Ectodermal cell (in vitro differentiated cells): ENCODE measurements at regions not wholly inside any gene's neighbourhood (a gene's known extent, or its start where the extent isn't known, plus 50 kb on each side); places are given as distances from the start of the nearest gene placed in this dataset.
"Not testable (repeated sequence)": the region's sequence is repeated elsewhere in the genome, so short reads cannot be mapped to it uniquely, and the experiment has no call there.

Source experiments
- H3K27ac ChIP-seq: 2 replicates; pipeline ENCODE4 v1.7.0; 2013; ENCODE audit warnings: mild to moderate bottlenecking, low read depth, low read length; ENCODE audit not compliant: insufficient read depth, poor library complexity, severe bottlenecking
- H3K27me3 ChIP-seq: 2 replicates; pipeline ENCODE4 v1.7.0; 2013; ENCODE audit warnings: mild to moderate bottlenecking, low read length; ENCODE audit not compliant: insufficient read depth, control insufficient read depth, poor library complexity, severe bottlenecking
- H3K36me3 ChIP-seq: one replicate; pipeline ENCODE4 v1.7.0; 2013; ENCODE audit warnings: low read length; ENCODE audit not compliant: control insufficient read depth, insufficient read depth
- H3K4me1 ChIP-seq: one replicate; pipeline ENCODE4 v1.7.0; 2013; ENCODE audit warnings: low read length; ENCODE audit not compliant: control insufficient read depth, insufficient read depth
- H3K4me3 ChIP-seq: 2 replicates; pipeline ENCODE4 v1.7.0; 2013; ENCODE audit warnings: low read depth, low read length, control low read depth; ENCODE audit not compliant: insufficient read depth
- H3K9me3 ChIP-seq: 2 replicates; pipeline ENCODE4 v1.7.0; 2013; ENCODE audit warnings: mild to moderate bottlenecking, low read length, moderate library complexity; ENCODE audit not compliant: control insufficient read depth
- WGBS, 2 experiments: methylation state at CpG; one replicate each; pipeline ENCODE4 v1.1.7; 2013; ENCODE audit warnings: missing lambda C conversion rate in 2 of 2; 5-methylcytosine and 5-hydroxymethylcytosine counted together

DNA sequence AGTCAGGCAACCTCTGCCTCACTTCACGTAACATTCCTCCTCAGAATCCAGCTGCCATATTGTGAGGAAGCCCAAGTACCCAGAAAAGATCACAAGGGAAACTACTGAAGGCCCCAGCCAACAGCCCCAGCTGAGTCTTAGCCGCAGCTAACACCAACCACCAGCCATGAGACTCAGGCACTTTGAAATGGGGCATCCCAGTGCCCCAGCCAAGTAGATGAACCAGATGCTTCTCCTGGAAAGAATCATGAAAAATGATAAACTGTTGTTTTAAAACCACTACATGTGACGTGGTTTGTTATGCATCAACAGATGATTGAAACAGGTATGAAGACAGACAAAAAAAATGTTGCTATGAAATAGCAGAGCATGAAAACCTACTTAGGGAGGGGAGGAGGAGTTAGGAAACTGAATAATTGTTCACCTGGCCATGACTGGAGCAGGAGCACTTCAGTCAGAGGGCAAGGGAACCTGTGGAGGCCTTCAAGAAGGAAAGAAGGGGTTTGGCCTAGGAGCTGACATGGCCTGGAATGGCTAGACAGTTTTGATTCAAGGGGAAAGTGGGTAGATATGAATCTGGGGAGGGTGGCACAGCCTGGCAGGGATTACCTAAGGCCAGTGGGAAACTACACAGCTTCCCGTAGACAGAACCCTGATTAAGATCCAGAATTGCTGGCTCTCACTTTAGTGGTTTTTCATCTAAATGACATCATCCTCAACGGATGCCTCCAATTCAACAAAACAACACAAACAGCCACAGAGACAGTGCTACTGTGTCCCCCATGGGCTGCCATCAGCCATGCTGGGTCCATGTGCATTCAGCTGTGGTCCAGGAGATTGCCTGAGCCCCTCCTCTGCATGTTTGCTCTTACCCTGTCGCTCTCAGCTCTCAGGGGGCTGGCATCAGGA, 211.6 kb downstream of the SYK start:
- Histone ChIP-seq H3K4me3 (no peak overlapping the region), H3K36me3 (no peaks in the 10 kb centered on the region), H3K27ac (no peak overlapping the region), H3K9me3 (no peaks in the 10 kb centered on the region), H3K4me1 (no peaks in the 10 kb centered on the region), H3K27me3 (no peaks in the 10 kb centered on the region)
- WGBS, 2 experiments: 92% methylated on average over 6 of the region's 6 CpGs

GRCh38 chr9:91017245-91017644, 215.6 kb downstream of the SYK start:
- Histone ChIP-seq H3K4me1 (no peaks in the 10 kb centered on the region), H3K9me3 (no peaks in the 10 kb centered on the region), H3K4me3 (no peak overlapping the region), H3K36me3 (no peaks in the 10 kb centered on the region), H3K27ac (no peak overlapping the region), H3K27me3 (no peaks in the 10 kb centered on the region)
- 90% methylated on average over 6 of the region's 6 CpGs for WGBS, 2 experiments

DNA sequence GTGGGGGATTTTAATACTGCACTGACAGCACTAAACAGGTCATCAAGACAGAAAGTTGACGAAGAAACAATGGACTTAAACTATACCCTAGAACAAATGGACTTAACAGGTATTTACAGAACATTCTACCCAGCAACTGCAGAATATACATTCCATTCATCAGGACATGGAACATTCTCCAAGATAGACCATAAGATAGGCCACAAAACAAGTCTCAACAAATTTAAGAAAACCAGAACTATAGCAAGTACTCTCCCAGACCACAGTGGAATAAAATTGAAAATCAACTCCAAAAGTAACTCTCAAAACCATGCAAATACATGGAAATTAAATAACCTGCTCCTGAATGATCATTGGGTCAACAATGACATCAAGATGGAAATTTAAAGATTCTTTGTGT, 218.3 kb downstream of the SYK start:
- H3K9me3 ChIP-seq, H3K36me3 ChIP-seq, H3K27ac ChIP-seq, H3K4me3 ChIP-seq, H3K4me1 ChIP-seq, H3K27me3 ChIP-seq: not testable (repeated sequence)
- WGBS, 2 experiments: 92 to 100% methylated on average over 1 of the region's 1 CpG

GRCh38 chr9:91021656-91022055, 220.0 kb downstream of the SYK start:
- H3K36me3 ChIP-seq, H3K9me3 ChIP-seq, H3K27me3 ChIP-seq: not testable (repeated sequence)

GRCh38 chr9:91023741-91024140, 222.1 kb downstream of the SYK start:
- whole genome bisulfite sequencing, 2 experiments: 75 to 76% methylated on average over 5 of the region's 5 CpGs
- Histone ChIP-seq H3K9me3 (no peaks in the 10 kb centered on the region), H3K27ac (no peak overlapping the region), H3K4me3 (no peak overlapping the region), H3K36me3 (no peaks in the 10 kb centered on the region), H3K27me3 (no peaks in the 10 kb centered on the region), H3K4me1 (no peaks in the 10 kb centered on the region)

More at GRCh38 chr9:91021656-91022055, 220.0 kb downstream of the SYK start:
- not testable (repeated sequence) for H3K4me1 ChIP-seq, H3K4me3 ChIP-seq, H3K27ac ChIP-seq

- Histone ChIP-seq H3K9me3 (no peaks in the 10 kb centered on the region), H3K36me3 (no peaks in the 10 kb centered on the region), H3K4me3 (no peak overlapping the region), H3K4me1 (no peaks in the 10 kb centered on the region), H3K27ac (no peak overlapping the region), H3K27me3 (no peaks in the 10 kb centered on the region)
- 94 to 95% methylated on average over 4 of the region's 4 CpGs for WGBS, 2 experiments
Measured at GRCh38 chr9:91024841-91025240, 223.2 kb downstream of the SYK start.

GRCh38 chr9:91025856-91026255, 224.2 kb downstream of the SYK start:
- H3K36me3 ChIP-seq: no peaks in the 10 kb centered on the region

GRCh38 chr9:91026266-91026665, 224.6 kb downstream of the SYK start:
- Histone ChIP-seq H3K4me3 (no peak overlapping the region), H3K9me3 (no peaks in the 10 kb centered on the region), H3K36me3 (no peaks in the 10 kb centered on the region), H3K27ac (no peak overlapping the region), H3K27me3 (no peaks in the 10 kb centered on the region), H3K4me1 (no peaks in the 10 kb centered on the region)
- WGBS, 2 experiments: 85 to 88% methylated on average over 8 of the region's 8 CpGs

More at GRCh38 chr9:91025856-91026255, 224.2 kb downstream of the SYK start:
- WGBS, 2 experiments: 94 to 96% methylated on average over 4 of the region's 4 CpGs
- Histone ChIP-seq H3K4me1 (no peaks in the 10 kb centered on the region), H3K27ac (no peak overlapping the region), H3K4me3 (no peak overlapping the region), H3K9me3 (no peaks in the 10 kb centered on the region), H3K27me3 (no peaks in the 10 kb centered on the region)

GRCh38 chr9:91027005-91027404, 225.4 kb downstream of the SYK start:
- no peaks in the 10 kb centered on the region for H3K9me3 ChIP-seq
- no peak overlapping the region for H3K27ac ChIP-seq
- H3K27me3 ChIP-seq: no peaks in the 10 kb centered on the region
- no peaks in the 10 kb centered on the region for H3K36me3 ChIP-seq
- no peak overlapping the region for H3K4me3 ChIP-seq
- WGBS, 2 experiments: 94 to 95% methylated on average over 3 of the region's 3 CpGs
- no peaks in the 10 kb centered on the region for H3K4me1 ChIP-seq

GRCh38 chr9:91028166-91028827, 226.7 kb downstream of the SYK start:
- WGBS, 2 experiments: 96% methylated on average over 8 of the region's 8 CpGs
- no peaks in the 10 kb centered on the region for H3K27me3 ChIP-seq
- no peak overlapping the region for H3K4me3 ChIP-seq
- H3K36me3 ChIP-seq: no peaks in the 10 kb centered on the region
- no peaks in the 10 kb centered on the region for H3K4me1 ChIP-seq
- no peak overlapping the region for H3K27ac ChIP-seq
- H3K9me3 ChIP-seq: no peaks in the 10 kb centered on the region
